Left renal pelvis (tissue), 4 donors: ENCODE measurements at regions not wholly inside any gene's neighbourhood (a gene's known extent, or its start where the extent isn't known, plus 50 kb on each side); places are given as distances from the start of the nearest gene placed in this dataset.

Source experiments
- DNase-seq, 4 donors: peaks; one replicate each; pipeline ENCODE4 v3.0.0-alpha.2; 2013; ENCODE audit warnings: low read depth in 4 of 4, low spot score in 3 of 4

- DNase-seq: no peak
These were observed 213.0 kb downstream of the RNF152 start for GRCh38 chr18:61679836-61680235.

DNA sequence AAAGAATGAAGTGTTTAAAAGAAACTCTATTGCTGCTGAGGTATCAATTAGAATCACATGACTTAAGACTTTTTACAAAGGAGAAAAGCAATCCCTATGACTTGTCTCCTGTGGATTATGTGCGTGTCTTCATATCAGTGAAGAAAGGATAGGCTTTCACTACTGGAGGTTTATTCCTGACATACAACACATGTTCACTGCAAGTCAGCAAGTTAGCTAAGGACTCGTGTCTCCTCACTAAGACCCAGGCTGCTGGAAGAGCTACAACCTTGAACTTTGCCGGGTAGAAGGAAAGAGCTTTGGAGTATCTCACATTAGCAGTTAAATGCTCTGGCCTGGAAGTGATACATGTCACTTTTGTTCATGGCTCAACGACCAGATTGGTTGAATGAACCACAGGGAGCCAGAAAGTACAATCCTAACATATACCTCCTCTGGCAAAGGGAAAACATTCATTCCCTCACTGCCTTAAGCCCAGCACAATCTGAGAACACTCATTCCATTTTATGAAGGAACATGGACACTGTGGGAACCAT is 215.3 kb downstream of the RNF152 start:
- DNase-seq: no peak

DNA sequence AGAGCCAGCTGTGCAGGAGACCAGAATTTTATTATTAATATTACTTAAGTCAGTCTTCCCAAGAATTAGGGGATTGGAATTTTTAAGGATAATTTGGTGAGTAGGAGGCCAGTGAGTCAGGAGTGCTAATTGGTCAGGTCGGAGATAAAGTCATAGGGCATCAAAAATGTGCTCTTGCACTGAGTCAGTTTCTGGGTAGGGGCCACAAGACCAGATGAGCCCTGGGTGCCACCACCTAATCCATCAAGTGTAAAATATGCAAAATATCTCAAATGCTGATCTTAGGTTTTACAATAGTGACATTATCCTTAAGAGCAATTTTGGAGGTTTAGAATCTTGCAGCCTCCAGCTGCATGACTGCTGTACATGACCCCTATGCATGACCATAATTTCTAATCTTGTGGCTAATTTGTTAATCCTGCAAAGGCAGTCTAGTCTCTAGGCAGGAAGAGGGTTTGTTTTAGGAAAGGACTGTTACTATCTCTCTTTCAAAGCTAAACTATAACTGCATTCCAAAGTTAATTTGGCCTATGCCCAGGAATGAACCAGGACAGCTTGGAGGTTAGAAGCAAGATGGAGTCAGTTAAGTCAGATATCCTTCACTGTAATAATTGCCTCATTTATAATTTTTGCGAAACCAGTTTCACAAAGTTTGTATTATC is 215.9 kb downstream of the RNF152 start:
- DNase-seq: no peak

DNA sequence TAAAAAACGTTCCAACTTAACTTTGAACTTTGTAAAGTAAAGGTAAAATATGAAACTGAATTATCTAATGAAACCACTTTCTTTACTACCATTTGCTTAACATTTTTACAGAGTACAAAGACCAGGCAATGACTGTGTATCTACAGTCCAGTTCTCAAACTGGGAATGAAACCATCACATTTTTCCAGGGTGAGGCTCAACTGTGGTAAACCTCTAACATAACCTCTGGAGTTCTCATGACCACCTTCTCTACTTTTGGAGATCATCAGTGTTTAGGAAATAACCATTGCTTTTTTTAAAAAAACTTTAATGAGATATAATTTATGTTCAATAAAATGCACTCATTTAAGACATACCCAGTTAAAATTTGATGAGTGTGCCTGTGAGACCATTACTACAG is 223.5 kb downstream of the RNF152 start:
- DNase-seq: no peak

DNA sequence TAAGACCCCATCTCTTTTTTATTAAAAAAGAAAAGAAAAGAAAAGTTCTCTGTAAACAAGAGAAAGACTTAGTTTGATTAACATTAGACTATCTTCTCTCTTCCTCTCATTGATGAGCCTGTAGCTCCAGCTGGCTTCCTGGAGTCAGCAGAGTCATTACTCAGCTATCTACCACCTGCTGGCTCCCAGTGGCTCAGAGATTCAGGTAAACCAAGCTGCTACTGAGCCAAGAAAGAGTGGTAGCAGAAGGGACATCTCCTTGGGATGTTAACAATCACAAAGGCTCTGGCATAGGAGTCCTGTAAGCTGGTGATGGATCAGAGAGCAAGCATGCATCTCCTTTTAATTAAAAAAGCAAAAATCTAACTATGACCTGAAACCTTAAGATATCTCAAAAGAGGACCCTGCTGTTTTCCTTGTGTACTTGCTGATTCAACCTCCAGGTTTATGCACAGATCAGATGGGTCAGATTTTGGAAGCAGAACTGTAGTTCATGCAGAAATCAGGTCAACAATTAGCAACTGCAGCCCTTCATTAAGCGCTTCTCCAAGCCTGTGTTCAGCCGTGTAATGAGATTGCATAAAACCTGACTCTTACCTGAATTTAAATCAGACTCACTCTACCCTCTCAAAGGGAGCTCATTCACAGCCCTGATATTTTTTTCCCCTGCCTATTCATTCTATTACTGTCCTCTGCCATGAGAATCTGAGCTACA is 225.8 kb downstream of the RNF152 start:
- DNase-seq: no peak

GRCh38 chr18:61664419-61665084 is 228.3 kb downstream of the RNF152 start:
- peak in 1 of 4 donors; percentile 5 for DNase-seq

DNA sequence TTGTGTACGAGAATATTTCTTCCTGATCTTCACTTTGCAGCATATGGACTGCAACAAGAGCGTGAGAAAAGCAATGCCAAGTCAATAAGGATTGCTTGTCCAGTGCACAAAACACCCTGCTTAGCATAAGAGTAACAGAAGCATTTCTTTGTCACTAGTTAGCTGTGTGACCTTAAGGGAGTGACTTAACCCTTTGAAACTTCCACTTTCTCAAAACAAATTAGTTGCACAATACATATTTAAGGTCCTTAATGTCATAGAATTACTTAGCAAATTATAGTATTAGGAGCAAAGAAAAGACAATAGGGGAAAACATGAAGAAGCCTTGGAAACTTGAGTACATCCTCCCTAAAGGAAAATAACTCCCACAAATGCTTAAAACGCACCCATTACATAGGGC is 230.1 kb downstream of the RNF152 start:
- no peak for DNase-seq

GRCh38 chr18:61658431-61658830 is 234.4 kb downstream of the RNF152 start:
- no peak for DNase-seq

DNA sequence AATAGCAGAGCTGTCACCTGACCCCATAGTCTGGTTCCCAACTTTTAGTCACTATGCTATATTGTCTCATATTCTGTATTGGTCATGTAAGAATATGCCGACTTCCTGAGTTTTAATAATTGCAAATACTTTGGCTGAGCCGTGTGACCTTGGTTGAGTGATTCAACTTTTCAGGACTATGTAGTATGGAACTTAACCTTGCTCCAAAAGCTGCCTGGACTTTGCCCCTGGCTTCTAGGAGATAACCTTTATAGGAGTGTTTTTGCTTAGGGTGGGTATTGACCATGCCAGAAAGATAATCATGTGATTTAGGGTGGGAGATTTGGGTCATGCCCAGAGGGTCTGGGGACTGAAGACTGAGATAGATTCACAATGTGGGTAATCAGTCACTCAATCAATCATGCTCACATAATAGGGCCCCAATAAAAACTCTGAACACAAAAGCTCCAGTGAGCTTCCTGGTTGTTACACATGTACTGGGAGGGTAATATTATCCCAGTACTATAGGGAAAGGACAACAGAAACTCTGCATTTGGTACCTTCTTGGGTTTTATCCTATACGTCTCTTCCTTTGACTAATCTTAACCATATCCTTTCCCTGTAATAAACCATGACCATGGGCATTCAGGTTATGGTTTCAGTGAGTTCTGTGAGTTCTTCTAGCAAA is 235.6 kb downstream of the RNF152 start:
- DNase-seq: no peak

DNA sequence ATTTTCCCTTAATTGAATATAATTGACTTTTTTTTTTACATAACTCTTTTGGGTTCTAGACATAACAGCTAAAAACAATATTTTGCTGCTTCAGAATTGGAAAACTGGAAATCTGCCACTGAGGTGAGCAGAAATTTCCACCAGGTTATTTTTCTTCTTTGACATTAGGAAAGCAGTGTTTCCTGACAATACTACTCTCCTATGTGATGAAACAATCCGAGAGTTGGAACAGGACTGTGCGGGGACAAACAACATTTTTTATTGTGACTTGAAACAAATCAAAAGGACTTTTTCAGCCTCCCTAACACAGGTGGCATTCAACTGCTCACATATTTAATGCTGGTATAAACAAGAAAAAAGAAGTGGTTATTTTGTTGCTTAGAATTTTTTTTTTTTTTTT is 237.2 kb downstream of the RNF152 start:
- DNase-seq: no peak

DNA sequence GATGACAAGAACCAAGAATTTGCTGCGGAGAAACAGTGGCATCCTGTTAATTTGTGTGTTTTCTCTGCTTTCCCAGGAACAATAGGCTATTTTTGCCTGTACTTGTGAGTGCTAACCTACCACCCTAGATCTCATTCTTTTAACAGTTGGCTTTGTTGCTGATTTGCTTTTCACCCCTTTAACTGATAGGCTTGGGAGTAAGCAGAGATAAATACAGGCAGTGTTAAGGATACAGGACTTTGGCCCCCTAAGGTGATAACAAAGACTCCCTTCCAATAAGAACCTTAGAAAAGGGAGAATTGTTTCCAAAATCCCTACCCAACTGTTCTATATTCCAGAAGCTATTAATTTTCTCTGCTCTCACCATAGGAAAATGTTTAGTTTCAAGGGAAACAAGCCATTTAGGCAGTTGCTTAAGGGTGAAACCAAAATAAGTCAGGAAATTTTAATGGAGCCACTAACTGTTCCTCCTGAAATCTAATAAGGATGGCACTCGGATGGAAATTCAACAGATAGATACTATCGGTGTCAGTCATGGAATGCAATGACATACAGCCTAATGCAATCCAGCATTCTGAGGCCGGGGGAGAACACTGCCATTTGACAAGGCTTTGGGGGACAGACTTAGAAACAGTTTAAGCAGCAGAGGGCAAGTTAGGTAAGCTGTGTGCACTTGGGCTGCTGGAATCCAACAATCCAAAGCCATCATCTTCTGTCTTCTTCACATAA is 238.8 kb downstream of the RNF152 start:
- no peak for DNase-seq

- no peak for DNase-seq
These were observed 240.9 kb downstream of the RNF152 start for GRCh38 chr18:61651880-61652268.

GRCh38 chr18:61651145-61651879 is 241.5 kb downstream of the RNF152 start:
- DNase-seq: no peak

GRCh38 chr18:61643884-61644647 is 248.7 kb downstream of the RNF152 start:
- DNase-seq: no peak

DNA sequence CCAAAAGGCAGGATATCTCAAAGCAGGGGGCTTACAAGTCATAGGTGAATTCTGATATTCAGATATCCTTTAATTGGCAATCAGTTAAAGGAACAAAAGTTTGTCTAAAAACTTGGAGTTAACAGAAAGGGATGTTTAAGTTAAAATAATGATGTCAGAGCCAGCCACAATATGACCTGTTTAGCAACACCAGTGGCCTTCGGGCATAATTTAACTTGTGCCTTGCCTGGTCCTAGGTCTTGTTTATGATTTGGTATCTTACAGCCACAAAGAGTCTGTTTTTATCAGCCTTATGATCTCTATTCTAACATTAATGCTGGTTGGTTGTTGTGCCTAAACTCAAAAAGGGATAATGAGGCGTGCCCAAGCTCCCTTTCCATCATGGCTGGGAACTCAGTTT is 252.9 kb downstream of the RNF152 start:
- no peak for DNase-seq

- no peak for DNase-seq
These were observed 254.8 kb downstream of the RNF152 start for GRCh38 chr18:61637905-61638595.

DNA sequence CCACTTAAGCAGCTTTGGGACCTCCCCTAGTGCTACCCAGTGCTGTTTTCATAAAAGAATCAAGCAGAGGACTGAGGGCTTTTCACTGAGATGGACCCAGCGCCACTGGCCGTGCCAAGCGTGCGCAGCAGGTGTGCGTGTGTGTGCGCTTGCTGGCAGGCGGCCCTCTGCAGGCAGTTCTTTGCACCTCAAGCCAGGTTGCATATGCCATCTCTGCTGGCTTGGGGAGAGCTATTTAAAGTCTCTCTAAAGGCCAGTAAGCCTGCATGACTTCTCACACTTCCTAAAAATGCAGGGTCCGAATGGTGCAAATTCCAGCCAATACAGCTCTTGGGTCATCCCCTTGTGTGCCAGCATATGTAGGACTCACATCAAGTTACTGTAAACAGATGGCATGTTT is 255.5 kb downstream of the RNF152 start:
- no peak for DNase-seq

- peak; percentile 29 to 39 (median 31) for DNase-seq
These were observed 256.8 kb downstream of the RNF152 start for GRCh38 chr18:61635901-61636528.
